K562 (cell line): ENCODE measurements at regions not wholly inside any gene's neighbourhood (a gene's known extent, or its start where the extent isn't known, plus 50 kb on each side); places are given as distances from the start of the nearest gene placed in this dataset.
A peak's percentile ranks its signal among the peaks of the same experiment; 100 is the strongest.

Experiments used
- ELK3 ChIP-seq: fragments of 450-650 bp; formaldehyde crosslinking; IDR thresholded peaks from 2 replicates; pipeline ENCODE4 v1.4.0; 2020; ENCODE audit warnings: mild to moderate bottlenecking
- FOXK2 ChIP-seq, 2 experiments: fragments of 450-650 bp; IDR thresholded peaks in 1 of 2; conservative IDR thresholded peaks in 1 of 2; 2 replicates each; pipeline ENCODE4 v1.6.1; 2016; ENCODE audit warnings: low read depth in 2 of 2, mild to moderate bottlenecking in 1 of 2
- FOXM1 ChIP-seq, 2 experiments: fragments of 450-650 bp in 1 of 2; sonication (generic) in 1 of 2; formaldehyde crosslinking in 1 of 2; IDR thresholded peaks; 2 replicates each; pipeline versions ENCODE4 v1.6.1 to v1.9.0; 2017 to 2022; ENCODE audit warnings: low read depth in 2 of 2, mild to moderate bottlenecking in 2 of 2, missing genetic modification reagents in 1 of 2, moderate library complexity in 1 of 2
- GATA2 ChIP-seq: sonication (generic); formaldehyde crosslinking; IDR thresholded peaks from 2 replicates; pipeline ENCODE4 v1.4.0; 2020; ENCODE audit warnings: mild to moderate bottlenecking, missing genetic modification reagents
- HMG20B ChIP-seq: fragments of 250-450 bp; sonication (Bioruptor Pico); IDR thresholded peaks from 2 replicates; pipeline ENCODE4 v1.5.0; 2021; ENCODE audit warnings: mild to moderate bottlenecking
- IRF9 ChIP-seq: fragments of 450-650 bp; IDR thresholded peaks from 2 replicates; pipeline ENCODE4 v1.6.1; 2016; ENCODE audit warnings: missing biosample characterization, missing genetic modification characterization
- NCOA1 ChIP-seq: fragments of 450-650 bp; IDR thresholded peaks from 2 replicates; pipeline ENCODE4 v1.6.1; 2016; ENCODE audit warnings: low read depth
- PATZ1 ChIP-seq: fragments of 250-450 bp; sonication (Bioruptor Pico); IDR thresholded peaks from 2 replicates; pipeline ENCODE4 v1.5.0; 2020; ENCODE audit warnings: mild to moderate bottlenecking, borderline replicate concordance
- PHF20 ChIP-seq: fragments of 450-650 bp; IDR thresholded peaks from 2 replicates; pipeline ENCODE4 v1.6.1; 2018; ENCODE audit not compliant: partially characterized antibody
- POLR2AphosphoS2 ChIP-seq: IDR thresholded peaks from 2 replicates; pipeline ENCODE4 v1.6.1; 2012; ENCODE audit warnings: low read length, improper control_type of control experiment
- PRDM10 ChIP-seq: fragments of 450-650 bp; IDR thresholded peaks from 2 replicates; pipeline ENCODE4 v1.6.1; 2018; ENCODE audit not compliant: partially characterized antibody
- RFX7 ChIP-seq: fragments of 250-450 bp; sonication (Bioruptor Pico); IDR thresholded peaks from 2 replicates; pipeline ENCODE4 v1.5.1; 2021; ENCODE audit warnings: mild to moderate bottlenecking
- SAFB2 ChIP-seq: fragments of 200-400 bp; formaldehyde crosslinking; IDR thresholded peaks from 2 replicates; pipeline ENCODE4 v1.6.1; 2018; ENCODE audit warnings: borderline replicate concordance, low read length, low read depth, moderate library complexity; ENCODE audit not compliant: severe bottlenecking
- TFAM ChIP-seq: fragments of 250-450 bp; sonication (Bioruptor Pico); conservative IDR thresholded peaks from 2 replicates; pipeline ENCODE4 v1.5.0; 2021; ENCODE audit warnings: mild to moderate bottlenecking, moderate library complexity
- TFAP4 ChIP-seq: sonication (generic); formaldehyde crosslinking; IDR thresholded peaks from 2 replicates; pipeline ENCODE4 v1.8.0; 2022; ENCODE audit warnings: missing genetic modification reagents, mild to moderate bottlenecking, moderate library complexity, borderline replicate concordance
- ZBTB7A ChIP-seq: IDR thresholded peaks from 2 replicates; pipeline ENCODE4 v1.6.1; 2011; ENCODE audit warnings: low read depth, mild to moderate bottlenecking, low read length, moderate library complexity, borderline replicate concordance; ENCODE audit not compliant: control insufficient read depth
- ZKSCAN8 ChIP-seq: fragments of 200-800 bp; sonication (Bioruptor generic); IDR thresholded peaks from 2 replicates; pipeline ENCODE4 v1.6.1; 2016; ENCODE audit warnings: missing genetic modification characterization, missing compliant biosample characterization
- ZNF212 ChIP-seq: fragments of 450-650 bp; formaldehyde crosslinking; IDR thresholded peaks from 2 replicates; pipeline ENCODE4 v1.4.0; 2020; ENCODE audit warnings: mild to moderate bottlenecking

GRCh38 chr6:27132532-27133280 is 114.8 kb upstream of the PRSS16 start (continued):
- no peak for TF ChIP-seq PRDM10
- no peak for TF ChIP-seq ELK3 (CRISPR knock-in tag)
- peak; percentile 88 for TF ChIP-seq TFAP4 (CRISPR knock-in tag)
- TF ChIP-seq TFAM (CRISPR knock-in tag) = no peak
- TF ChIP-seq HMG20B (CRISPR knock-in tag) = no peak
- no peak for TF ChIP-seq SAFB2
- peak; percentile 63 to 68; a peak in 3 of 4 replicates for TF ChIP-seq FOXK2 (conservative IDR thresholded peaks at IDR 0.05 in 1 of 2, IDR thresholded peaks at IDR 0.05 in 1 of 2; ENCODE audit: low read depth in 2 of 2)
- peak; percentile 55; the same call in 1 of the 2 replicates for TF ChIP-seq RFX7 (CRISPR knock-in tag)
- TF ChIP-seq GATA2 (CRISPR knock-in tag) = 0 out of 2 replicates have a peak, but pooled peaks have one; percentile 40
- TF ChIP-seq FOXM1 (IDR thresholded peaks at IDR 0.05; ENCODE audit: low read depth) = peak; percentile 95
- peak; percentile 93 for TF ChIP-seq FOXM1 (CRISPR knock-in tag; IDR thresholded peaks at IDR 0.05; ENCODE audit: low read depth)
- no peak; the same call in 1 of the 2 replicates for TF ChIP-seq NCOA1
- TF ChIP-seq IRF9 (tag) = no peak
- peak; percentile 64 for TF ChIP-seq PHF20
- no peak for TF ChIP-seq ZNF212 (CRISPR knock-in tag)
- TF ChIP-seq PATZ1 (CRISPR knock-in tag) = 0 out of 2 replicates have a peak, but pooled peaks have one; percentile 46
- TF ChIP-seq ZBTB7A = peak; percentile 46; the same call in 1 of the 2 replicates
- no peak for TF ChIP-seq ZKSCAN8 (CRISPR knock-in tag)
- TF ChIP-seq POLR2AphosphoS2 = peak; percentile 99
